Neural crest cell (in vitro differentiated cells): ENCODE measurements at regions not wholly inside any gene's neighbourhood (a gene's known extent, or its start where the extent isn't known, plus 50 kb on each side); places are given as distances from the start of the nearest gene placed in this dataset.
A peak's percentile ranks its signal among the peaks of the same experiment; 100 is the strongest.
"Not testable (repeated sequence)": the region's sequence is repeated elsewhere in the genome, so short reads cannot be mapped to it uniquely, and the experiment has no call there.

Experiments used
- DNase-seq: peaks from one replicate; pipeline ENCODE4 v3.0.0; 2021; ENCODE audit warnings: low read depth, mixed read lengths, low spot score
- H3K27ac Mint-ChIP-seq: one replicate; pipeline ENCODE4 v1.8.0; 2021; ENCODE audit warnings: mild to moderate bottlenecking, mixed read lengths; ENCODE audit not compliant: unreplicated experiment
- H3K27me3 Mint-ChIP-seq: 2 replicates; pipeline ENCODE4 v1.8.0; 2021; ENCODE audit warnings: low read depth, mild to moderate bottlenecking, mixed read lengths
- H3K36me3 Mint-ChIP-seq: 2 replicates; pipeline ENCODE4 v1.8.0; 2021; ENCODE audit warnings: low read depth, mild to moderate bottlenecking, mixed read lengths
- H3K4me1 Mint-ChIP-seq: 2 replicates; pipeline ENCODE4 v1.8.0; 2021; ENCODE audit warnings: mixed read lengths
- H3K4me3 Mint-ChIP-seq: one replicate; pipeline ENCODE4 v1.8.0; 2021; ENCODE audit warnings: mild to moderate bottlenecking, mixed read lengths
- H3K9me3 Mint-ChIP-seq: 2 replicates; pipeline ENCODE4 v1.8.0; 2021; ENCODE audit warnings: mixed read lengths
- CTCF ChIP-seq: fragments of 200-600 bp; sonication (generic); conservative IDR thresholded peaks from 2 replicates; pipeline ENCODE4 v1.5.0; 2021; ENCODE audit warnings: antibody characterized with exemption, mild to moderate bottlenecking

GRCh38 chrX:77003956-77004355 lies 443.2 kb upstream of the FGF16 start:
- Mint-ChIP-seq H3K9me3 (peaks cover 14% of the 10 kb centered on the region), H3K27ac (no peak overlapping the region), H3K4me1 (no peaks in the 10 kb centered on the region), H3K27me3 (no peaks in the 10 kb centered on the region), H3K4me3 (no peak overlapping the region), H3K36me3 (peaks cover 17% of the 10 kb centered on the region)
- no peak for DNase-seq
- no peak for TF ChIP-seq CTCF

- no peak for TF ChIP-seq CTCF
- Mint-ChIP-seq H3K4me1 (peaks cover 6% of the 10 kb centered on the region), H3K36me3 (peaks cover 7% of the 10 kb centered on the region), H3K9me3 (peaks cover 8% of the 10 kb centered on the region), H3K27ac (no peak overlapping the region), H3K4me3 (no peak overlapping the region), H3K27me3 (no peaks in the 10 kb centered on the region)
- DNase-seq, result no peak
Observed at GRCh38 chrX:77009691-77010090, 437.5 kb upstream of the FGF16 start.

GRCh38 chrX:77014377-77015372 lies 432.5 kb upstream of the FGF16 start:
- peak; percentile 40 for DNase-seq
- H3K27me3 Mint-ChIP-seq, result no peaks in the 10 kb centered on the region
- peaks cover 11% of the 10 kb centered on the region for H3K9me3 Mint-ChIP-seq
- no peak for TF ChIP-seq CTCF
- no peak overlapping the region for H3K27ac Mint-ChIP-seq
- H3K36me3 Mint-ChIP-seq, result peaks cover 4% of the 10 kb centered on the region
- H3K4me1 Mint-ChIP-seq, result peaks cover 11% of the 10 kb centered on the region
- no peak overlapping the region for H3K4me3 Mint-ChIP-seq

GRCh38 chrX:77017093-77017492 lies 430.1 kb upstream of the FGF16 start:
- TF ChIP-seq CTCF, result no peak
- Mint-ChIP-seq H3K9me3 (peaks cover 13% of the 10 kb centered on the region), H3K27ac (no peak overlapping the region), H3K36me3 (peaks cover 2% of the 10 kb centered on the region), H3K4me1 (peaks cover 6% of the 10 kb centered on the region), H3K27me3 (no peaks in the 10 kb centered on the region), H3K4me3 (no peak overlapping the region)
- DNase-seq, result no peak

- not testable (repeated sequence) for H3K27me3 Mint-ChIP-seq, H3K4me1 Mint-ChIP-seq, H3K27ac Mint-ChIP-seq, H3K9me3 Mint-ChIP-seq, H3K36me3 Mint-ChIP-seq
- peak; percentile 27 for TF ChIP-seq CTCF
- DNase-seq, result peak; percentile 18
- peak overlapping the region; percentile 91 for H3K4me3 Mint-ChIP-seq
Observed at GRCh38 chrX:77046180-77046810, 400.9 kb upstream of the FGF16 start.
